Activated gamma-delta T cell treated with Interleukin-2 at 50 U/mL for 16 hours (primary cell): ENCODE measurements at regions not wholly inside any gene's neighbourhood (a gene's known extent, or its start where the extent isn't known, plus 50 kb on each side); places are given as distances from the start of the nearest gene placed in this dataset.

Experiments used
- DNase-seq: peaks from one replicate; pipeline ENCODE4 v3.0.0-alpha.2; 2020

DNA sequence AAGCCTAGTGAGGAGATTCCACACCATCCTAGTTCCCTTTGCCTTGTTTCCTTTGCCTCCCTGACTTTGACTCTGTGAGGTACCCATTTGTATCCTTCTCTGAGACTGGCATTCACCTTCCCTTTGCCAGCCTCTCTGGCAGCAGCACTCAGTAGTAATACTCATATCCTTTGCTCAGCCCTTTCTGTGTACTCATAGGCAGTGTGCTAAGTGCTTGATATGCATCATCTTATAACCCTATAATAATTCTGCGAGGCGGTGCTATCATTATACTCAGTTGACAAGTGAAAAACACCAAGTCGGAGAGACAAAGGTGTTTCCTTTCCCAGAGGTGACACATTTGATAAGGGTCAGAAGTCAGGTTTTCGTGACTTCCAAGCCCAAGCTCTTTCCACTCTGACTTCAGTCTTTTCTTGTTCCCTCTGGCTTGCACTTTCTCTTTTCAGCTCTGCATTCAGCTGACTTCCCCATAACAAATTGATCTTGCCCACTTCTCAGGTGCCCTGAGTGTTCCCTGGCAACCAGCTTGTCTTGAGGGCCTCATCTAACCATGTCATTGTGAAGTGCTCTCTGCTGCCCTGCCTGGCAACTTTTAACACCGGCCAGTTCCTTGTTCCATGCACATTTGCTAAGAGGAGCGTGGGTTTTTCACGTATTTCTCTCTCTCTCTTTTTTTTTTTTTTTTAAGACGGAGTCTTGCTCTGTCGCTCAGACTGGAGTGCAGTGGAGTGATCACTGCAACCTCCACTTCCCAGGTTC is 94.5 kb upstream of the UPP2 start:
- no peak for DNase-seq

DNA sequence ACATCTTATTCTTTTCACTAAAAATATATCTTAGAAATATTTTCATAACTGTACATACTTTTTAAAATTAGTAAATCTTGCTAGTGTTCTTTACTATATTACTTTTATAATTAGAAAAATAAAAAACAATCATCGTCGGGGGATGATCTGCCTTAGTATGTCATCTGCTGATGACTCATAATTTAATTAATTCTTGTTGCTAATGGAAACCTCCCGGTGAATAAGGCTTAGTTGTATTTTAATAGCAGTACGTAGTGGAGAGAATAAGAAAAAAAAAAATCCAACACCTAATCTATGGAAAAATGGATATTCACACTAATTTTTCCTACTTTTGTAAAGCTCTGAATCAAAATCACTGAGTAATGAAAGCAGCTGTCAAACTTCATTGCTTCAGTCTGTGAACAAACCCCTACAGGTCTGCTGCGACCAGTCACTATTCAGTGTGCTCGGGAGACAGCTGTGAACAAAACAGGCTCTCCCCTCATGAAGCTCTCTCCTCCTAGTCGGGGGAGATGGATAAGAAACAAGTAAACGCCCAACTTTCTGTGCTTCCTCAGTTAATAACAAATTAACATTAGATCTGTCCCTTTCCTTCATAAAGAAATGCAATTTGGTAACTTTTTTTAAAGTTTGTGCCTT is 97.4 kb upstream of the UPP2 start:
- DNase-seq, result no peak

DNA sequence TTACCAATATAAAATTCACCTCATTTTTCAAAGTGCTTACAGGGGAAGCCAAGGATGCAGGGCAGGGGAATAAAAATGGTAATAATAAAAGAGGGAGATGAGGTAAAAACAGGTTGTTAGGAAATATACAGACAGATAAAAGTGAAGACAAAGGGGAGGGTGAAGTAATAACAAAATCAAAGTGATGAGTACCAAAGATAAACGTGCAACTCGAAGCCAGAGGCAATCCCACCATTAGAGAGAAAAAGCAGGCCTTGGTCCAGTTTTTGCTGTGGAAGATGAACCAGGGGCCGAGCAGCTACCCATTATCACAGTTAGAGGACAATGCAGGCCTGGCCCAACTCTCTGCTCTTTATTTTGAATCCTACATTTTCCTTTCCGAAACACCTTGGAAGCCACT is 99.6 kb upstream of the UPP2 start:
- DNase-seq, result no peak

DNA sequence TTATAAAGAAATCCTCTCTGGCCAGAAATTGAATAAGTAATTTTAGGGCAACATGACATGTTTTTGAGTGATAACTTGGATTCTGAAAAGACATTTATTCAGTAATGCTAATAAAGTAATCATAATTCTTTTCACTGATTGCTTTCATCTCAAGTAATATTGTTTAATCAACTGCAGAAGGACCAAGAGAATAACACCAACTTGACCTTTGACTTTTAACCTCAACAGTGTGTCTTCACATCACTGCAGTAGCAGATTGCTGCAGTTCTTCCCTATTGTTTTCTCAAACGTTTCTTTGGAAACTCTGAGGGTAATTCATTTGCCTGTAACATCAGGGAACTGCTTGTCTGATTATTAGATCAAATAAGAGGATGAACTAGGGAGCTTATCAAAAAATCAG is 104.9 kb upstream of the UPP2 start:
- DNase-seq, result no peak

DNA sequence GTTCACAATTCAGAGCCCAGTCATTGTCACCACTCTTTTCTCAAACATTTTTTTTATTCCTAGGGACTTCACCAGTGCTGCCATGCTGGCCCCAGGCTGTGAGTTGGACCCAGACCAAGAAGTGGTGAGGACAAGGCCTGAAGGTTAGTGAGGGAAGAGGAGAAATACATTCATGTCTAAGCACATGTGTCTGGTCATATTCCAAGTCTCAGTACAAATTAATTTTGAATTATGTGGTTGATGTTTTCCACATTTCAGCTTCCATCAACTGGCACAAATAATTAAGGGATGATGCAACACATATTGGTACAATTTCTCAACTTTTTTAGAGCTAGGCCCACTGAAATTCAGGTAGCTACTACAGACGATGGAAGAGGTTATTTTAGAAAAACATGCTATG is 106.6 kb upstream of the UPP2 start:
- no peak for DNase-seq

DNA sequence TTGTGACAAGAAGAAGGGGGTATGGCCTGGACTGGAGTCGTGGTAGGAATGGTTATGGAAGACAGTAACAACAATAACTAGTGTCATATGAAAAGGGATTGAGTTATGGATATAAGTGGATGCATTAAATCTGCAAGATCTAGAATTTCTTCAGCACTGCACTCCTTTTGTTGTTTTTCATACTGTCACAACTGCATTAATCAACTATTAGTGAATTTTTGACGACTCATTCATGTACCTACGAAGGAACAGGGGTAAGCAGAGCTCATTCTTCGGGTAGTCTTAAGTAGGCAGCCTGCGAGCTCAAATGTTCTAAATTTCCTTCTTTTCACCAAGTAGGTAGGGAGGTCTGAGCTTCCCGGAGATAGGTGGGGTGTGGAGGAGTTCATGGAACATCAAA is 109.7 kb upstream of the UPP2 start:
- no peak for DNase-seq

DNA sequence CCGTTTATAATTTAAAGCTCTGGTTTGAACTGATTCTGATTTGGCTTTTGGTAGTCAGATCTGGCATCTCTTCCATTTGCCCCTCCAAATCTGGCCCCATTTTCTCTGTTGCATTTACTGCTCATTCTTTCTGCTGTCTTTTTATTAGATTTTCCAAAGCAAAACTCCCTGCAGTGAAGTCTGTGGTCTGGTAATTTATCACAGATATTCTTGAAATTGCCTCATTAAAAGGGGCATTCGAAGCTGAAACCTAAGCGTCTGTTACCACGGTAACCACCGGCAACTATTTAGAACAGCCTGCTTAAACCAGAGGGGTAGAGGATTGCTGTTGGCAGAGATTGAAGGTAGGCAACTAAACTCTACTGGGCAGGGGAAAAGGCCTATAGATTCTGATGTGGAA is 111.5 kb upstream of the UPP2 start:
- DNase-seq, result no peak

DNA sequence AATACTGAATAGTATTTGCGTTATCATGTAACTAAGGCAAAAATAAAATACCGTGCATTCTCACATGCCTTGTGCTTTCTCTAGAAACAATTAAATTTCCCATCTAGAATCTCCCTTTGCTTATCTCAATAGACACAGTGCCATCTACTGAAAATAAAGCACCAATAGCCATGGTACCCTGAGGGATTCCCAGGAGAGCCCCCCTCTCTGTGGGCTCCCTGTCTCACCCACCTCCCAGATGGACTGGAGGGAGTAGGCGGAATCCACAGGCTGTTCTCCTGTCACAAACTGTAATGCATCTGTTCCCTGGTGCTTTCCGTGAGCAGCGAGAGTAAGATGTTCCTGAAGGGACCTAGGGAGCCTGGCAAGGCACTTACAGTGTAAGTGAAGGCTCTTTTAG is 112.4 kb upstream of the UPP2 start:
- no peak for DNase-seq

DNA sequence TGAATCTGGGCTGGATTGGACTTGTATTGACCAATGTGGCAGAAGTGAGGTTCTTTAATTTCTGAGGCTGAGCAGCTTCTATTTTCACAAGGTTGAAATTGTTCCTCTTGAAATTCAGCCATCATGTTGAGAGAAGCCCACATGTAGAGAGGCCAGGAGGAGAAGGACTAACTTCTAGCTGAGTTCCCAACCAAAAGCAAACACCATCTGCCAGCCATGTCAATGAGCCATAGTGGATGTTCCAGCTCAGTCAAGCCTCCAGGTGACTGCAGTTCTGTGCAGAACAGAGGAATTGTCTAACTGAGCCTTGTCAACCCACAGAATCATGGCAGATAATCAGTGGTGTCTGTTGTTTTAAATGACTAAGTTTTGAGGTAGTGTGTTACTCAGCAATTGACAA is 110.6 kb upstream of the ACVR1 start:
- DNase-seq, result no peak

DNA sequence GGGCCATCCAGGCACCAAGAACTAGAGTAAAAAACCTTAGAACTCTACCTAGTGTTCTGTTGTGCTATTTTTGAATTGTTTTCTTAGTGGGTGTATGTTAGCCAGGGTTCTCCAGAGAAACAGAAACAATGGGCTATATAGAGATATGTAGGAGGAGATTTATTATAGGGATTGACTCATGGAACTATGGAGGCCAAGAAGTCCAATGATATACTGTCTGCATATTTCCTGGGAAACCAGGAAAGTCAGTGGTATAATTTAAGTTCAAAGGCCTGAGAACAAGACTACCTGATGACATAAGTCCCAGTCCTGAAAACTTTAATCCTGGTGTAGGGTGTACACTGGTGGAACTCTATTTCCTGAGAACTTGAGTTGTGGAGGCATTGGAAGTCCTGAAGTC is 108.7 kb upstream of the ACVR1 start:
- DNase-seq, result no peak

DNA sequence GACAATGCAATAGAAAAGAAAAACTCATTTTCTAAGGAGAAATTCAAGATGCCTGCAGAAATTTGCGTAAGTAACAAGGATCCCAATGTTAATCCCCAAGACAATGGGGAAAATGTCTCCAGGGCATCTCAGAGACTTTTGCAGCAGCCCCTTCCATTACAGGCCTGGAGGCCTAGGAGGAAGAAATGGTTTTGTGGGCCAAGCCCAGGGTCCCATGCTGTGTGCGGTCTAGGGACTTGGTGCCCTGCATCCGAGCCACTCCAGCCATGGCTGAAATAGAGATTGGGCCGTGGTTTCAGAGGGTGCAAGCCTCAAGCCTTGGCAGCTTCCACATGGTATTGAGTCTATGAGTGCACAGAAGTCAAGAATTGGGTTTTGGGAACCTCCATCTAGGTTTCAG is 103.9 kb upstream of the ACVR1 start:
- DNase-seq, result no peak

DNA sequence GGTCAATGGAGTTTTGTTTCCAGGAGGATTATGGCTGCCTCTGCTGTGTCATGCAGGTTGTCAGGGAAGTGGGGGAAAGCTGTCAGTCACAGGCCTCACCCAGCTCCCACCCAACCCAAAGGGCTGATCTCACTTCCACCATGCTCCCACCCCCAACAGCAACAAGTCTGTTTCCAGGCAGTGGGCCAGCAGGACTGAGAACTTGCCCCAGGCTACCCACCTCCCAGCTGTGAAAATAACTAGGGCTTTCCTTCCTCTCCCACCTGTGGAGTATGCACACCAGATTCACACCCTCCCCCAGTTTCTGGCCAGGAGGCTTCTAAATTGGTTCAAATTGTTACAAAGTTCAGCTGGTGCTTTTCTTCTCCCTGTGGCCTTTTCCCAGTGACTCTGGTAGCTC is 95.6 kb upstream of the ACVR1 start:
- no peak for DNase-seq

DNA sequence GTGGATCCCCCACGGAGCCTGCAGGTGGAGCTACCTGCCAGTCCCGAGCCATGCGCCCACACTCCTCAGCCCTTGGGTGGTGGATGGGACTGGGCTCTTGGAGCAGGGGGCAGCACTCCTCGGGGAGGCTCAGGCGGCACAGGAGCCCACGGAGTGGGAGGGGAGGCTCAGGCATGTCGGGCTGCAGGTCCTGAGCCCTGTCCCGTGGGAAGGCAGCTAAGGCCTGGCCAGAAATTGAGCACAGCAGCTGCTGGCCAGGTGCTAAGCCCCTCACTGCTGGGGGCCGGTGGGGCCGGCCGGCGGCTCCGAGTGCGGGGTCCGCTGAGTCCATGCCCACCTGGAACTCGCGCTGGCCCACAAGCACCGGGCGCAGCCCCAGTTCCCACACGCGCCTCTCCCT is 91.7 kb upstream of the ACVR1 start:
- DNase-seq, result no peak

DNA sequence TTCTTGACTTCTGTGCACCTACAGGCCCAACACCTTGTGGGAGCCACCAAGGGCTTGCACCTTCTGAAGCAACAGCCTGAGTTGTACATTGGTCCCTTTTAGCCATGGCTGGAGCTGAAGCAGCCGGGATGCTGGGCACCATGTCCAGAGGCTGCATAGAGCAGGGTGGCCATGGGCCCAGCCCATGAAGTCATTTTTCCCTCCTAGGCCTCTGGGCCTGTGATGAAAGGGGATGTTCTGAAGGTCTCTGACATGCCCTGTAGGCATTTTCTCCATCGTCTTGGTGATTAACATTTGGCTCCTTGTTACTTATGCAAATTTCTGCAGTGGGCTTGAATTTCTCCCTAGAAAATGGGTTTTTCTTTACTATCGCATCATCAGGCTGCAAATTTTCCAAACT is 83.1 kb upstream of the ACVR1 start:
- DNase-seq, result no peak

DNA sequence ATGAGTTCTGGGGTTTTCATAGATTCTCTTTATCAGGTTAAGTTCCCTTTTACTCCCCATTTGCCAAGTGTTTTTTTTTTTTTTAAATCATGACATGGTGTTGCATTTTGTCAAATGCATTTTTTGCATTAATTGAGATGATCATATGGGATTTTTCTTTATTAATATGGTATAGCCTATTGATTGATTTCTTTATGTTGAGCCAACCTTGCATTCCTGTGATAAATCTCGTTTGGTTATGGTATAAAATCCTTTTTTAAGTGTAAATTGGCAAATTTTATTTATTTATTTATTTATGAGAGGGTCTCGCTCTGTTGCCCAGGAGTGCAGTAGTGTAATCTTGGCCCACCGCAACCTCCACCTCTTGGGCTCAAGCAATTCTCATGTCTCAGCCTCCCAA is 81.5 kb upstream of the ACVR1 start:
- DNase-seq, result no peak

DNA sequence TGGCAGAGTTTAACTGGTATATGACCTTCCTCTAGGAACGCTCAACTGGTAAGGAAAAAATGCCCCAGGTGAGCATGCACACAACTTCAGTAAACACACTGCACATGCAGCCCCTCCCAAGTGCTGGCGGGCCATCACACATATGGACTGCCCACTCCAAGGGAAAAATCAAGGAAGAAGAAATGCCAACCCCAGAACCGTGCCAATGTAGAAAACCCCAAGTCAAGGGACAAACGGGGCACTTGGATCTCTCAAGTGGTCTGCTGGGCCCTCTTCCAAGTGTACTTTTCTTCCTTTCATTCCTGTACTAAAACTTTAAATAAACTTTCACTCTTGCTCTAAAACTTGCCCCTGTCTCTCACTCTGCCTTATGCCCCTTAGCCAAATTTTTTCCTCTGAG is 76.4 kb upstream of the ACVR1 start:
- no peak for DNase-seq

DNA sequence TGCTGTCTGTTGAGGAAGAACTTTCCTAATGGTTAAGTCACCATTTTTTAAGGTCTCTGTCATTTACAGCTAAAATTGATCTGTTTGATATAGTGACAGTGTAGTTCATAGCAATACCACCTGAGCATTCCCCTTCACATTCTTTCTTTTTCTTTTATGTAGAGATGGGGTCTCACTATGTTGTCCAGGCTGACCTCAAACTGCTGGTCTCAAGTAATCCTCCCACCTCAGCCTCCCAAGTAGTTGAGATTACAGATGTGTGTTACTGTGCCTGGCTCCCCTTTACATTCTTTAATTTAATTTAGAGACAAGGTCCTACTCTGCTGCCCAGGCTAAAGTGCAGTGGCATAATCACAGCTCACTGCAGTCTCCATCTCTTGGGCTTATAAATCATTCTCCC is 72.7 kb upstream of the ACVR1 start:
- DNase-seq, result no peak

DNA sequence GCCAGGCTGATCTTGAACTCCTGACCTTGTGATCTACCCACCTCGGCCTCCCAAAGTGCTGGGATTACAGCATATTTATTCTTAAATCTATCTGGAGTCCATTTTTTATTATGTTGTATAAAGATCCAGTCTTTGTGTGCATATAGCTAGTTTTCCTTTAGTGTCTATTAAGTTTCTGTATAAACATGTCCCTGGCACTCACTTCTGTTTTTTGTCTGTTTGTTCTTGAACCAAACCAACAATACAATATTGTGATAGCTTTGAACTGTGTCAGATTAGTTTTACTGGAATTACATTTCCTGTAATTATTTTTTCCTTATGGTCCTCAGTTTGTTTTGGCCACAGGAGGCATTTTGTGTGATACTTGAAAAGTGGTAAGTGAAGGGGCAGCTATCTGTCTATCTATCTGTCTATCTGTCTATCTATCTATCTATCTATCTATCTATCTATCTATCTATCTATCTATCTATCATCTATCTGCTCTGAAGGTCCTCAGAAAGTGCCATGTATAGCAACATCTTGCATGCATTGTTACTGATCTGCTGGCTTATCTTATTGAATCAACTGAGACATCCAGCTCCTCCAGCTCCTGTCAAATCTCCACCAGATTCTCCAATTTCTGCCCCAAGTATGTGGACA is 70.9 kb upstream of the ACVR1 start:
- DNase-seq, result no peak

DNA sequence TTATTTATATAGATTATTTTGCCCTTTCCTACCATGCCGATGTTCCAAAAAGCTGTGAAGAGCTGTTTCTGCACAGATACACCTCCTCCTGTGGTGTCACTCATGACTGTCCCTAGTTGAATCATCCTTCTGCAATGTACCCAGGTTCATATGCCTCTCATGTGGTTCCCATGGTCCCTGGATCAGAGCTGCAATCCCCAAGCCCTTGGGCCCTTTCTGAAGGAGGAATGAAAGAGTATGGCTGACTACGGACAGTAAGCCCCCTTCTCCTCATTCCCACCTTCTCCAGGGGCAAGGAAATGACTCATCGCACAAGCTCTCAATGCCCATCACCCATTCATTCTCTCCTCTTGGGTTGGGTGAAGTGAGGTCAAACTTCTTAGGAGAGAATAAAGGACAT is 63.9 kb upstream of the ACVR1 start:
- no peak for DNase-seq

DNA sequence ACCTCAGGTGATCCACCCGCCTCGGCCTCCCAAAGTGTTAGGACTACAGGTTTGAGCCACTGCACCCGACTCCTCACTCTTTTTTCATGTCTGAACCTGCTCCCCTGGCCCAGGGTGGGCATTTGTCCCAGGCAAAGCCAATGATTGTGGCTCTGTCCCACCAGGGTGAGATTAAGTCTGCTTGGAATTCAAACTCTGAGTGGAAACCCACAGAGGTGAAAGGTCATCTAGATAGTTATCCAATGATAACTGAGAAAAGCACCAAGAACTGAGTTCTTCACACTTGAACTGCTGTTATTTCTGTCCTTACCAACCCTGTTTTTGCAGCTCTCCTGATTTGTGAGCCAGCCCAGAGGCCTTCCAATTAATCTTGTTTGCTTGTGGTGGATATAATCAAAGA is 62.4 kb upstream of the ACVR1 start:
- DNase-seq, result no peak

DNA sequence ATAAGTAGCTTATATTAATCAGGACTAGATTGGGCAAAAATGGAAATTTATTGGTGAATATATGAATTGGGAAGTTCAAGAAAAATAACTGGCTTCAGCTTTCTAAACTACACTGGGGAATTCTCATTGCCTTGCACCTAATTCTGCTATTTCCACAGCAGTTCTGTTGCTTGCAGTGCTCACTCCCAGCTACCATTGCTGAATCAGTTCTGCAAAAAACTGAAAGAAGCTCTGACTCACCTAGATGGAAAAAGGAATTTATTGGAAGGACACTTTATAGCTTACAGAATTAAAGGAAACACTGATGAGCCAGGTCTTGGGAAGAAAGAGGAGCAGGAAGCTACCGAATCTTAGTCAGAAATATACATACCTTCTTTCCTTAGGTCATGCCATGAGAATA is 60.3 kb upstream of the ACVR1 start:
- no peak for DNase-seq

DNA sequence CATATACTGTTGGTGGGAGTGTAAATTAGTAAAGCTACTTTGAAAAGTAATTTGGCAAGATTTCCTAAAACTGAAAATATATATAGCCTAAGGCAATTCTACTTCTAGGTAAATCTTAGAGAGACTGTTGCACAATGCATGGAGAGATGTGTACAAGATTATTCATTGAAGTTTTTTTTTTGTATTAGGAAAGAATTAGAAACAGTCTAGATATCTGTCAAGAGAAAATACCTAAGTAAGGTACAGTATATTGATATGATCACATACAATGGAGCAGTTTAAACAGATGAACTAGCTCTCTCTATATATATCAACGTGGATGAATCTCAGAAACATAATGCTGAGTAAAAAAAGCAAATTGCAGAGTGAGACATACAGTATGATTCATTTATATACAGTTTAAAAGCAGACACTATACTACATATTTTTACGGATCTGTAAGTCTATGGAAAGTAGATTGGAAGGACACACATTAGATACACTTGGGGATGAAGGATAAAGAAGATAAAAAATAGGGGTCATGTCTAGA is 59.3 kb upstream of the ACVR1 start:
- no peak for DNase-seq

DNA sequence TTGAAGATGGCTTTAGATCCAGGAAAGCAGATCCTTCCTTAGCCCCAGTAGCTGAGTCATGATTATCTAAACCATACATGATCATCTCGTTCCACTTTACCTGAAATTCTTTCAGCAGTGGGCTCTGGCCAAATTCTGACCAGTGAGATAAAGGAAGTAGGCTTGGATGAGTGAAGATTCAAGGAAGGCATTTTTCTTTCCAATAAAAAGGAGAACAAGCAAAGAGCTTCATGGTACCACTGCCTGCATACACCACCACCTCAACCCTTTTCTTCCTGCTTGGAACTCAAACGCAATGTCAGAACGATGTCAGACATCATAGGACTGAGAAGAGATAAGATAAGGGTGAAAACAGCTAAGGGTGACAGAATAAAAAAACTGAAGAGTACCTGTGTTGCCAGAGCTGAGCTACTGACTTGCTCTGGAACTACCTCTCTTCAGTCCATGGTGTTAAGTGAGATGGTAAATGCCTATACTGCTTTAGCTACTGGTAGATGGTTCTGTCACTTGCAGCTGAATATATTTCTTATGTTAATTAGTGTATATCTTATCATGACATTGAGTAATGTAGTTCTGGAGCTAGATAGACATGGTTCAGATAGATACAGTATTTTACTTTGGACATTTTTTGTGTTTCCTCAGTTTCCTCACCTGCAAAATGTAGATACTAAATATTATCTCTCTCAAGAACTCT is 58.7 kb upstream of the ACVR1 start:
- DNase-seq, result no peak
